CD4-positive, alpha-beta T cell treated with Interleukin-1 beta for 1 hour (primary cell): ENCODE measurements at regions not wholly inside any gene's neighbourhood (a gene's known extent, or its start where the extent isn't known, plus 50 kb on each side); places are given as distances from the start of the nearest gene placed in this dataset.
A peak's percentile ranks its signal among the peaks of the same experiment; 100 is the strongest.

Source experiments
- DNase-seq, 2 donors: peaks; one replicate each; pipeline ENCODE4 v3.0.0-alpha.2; 2020 to 2022

GRCh38 chr7:84612981-84613681 is 418.5 kb upstream of the SEMA3A start:
- no peak for DNase-seq

GRCh38 chr7:84611391-84611790 is 416.8 kb upstream of the SEMA3A start:
- DNase-seq = no peak

GRCh38 chr7:84610390-84610789 is 415.8 kb upstream of the SEMA3A start:
- DNase-seq = no peak

GRCh38 chr7:84605301-84605700 is 410.7 kb upstream of the SEMA3A start:
- no peak for DNase-seq

GRCh38 chr7:84603545-84603944 is 409.0 kb upstream of the SEMA3A start:
- no peak for DNase-seq

- no peak for DNase-seq
Measured at GRCh38 chr7:84595026-84595425, 400.4 kb upstream of the SEMA3A start.

GRCh38 chr7:84591897-84592296 is 397.3 kb upstream of the SEMA3A start:
- no peak for DNase-seq

GRCh38 chr7:84589012-84589411 is 394.4 kb upstream of the SEMA3A start:
- no peak for DNase-seq

GRCh38 chr7:84583331-84583730 is 388.7 kb upstream of the SEMA3A start:
- no peak for DNase-seq

- DNase-seq = no peak
Measured at GRCh38 chr7:84582747-84583146, 388.2 kb upstream of the SEMA3A start.

- DNase-seq = no peak
Measured at GRCh38 chr7:84578825-84579224, 384.2 kb upstream of the SEMA3A start.

GRCh38 chr7:84568781-84569180 is 374.2 kb upstream of the SEMA3A start:
- DNase-seq = no peak

GRCh38 chr7:84565345-84566074 is 370.9 kb upstream of the SEMA3A start:
- DNase-seq = no peak

- DNase-seq = no peak
Measured at GRCh38 chr7:84553711-84554110, 359.1 kb upstream of the SEMA3A start.

- DNase-seq = no peak
Measured at GRCh38 chr7:84549409-84549808, 354.8 kb upstream of the SEMA3A start.

- DNase-seq = no peak
Measured at GRCh38 chr7:84548366-84549365, 354.1 kb upstream of the SEMA3A start.

- no peak for DNase-seq
Measured at GRCh38 chr7:84547331-84547730, 352.7 kb upstream of the SEMA3A start.

GRCh38 chr7:84546403-84546802 is 351.8 kb upstream of the SEMA3A start:
- DNase-seq = peak in 1 of 2 donors; percentile 0

- no peak for DNase-seq
Measured at GRCh38 chr7:84538268-84538667, 343.7 kb upstream of the SEMA3A start.

GRCh38 chr7:84536271-84536870 is 341.8 kb upstream of the SEMA3A start:
- DNase-seq = no peak

- DNase-seq = no peak
Measured at GRCh38 chr7:84535580-84536270, 341.1 kb upstream of the SEMA3A start.

- DNase-seq = no peak
Measured at GRCh38 chr7:84533182-84533581, 338.6 kb upstream of the SEMA3A start.
